HG02623 (cell line): ENCODE measurements at regions not wholly inside any gene's neighbourhood (a gene's known extent, or its start where the extent isn't known, plus 50 kb on each side); places are given as distances from the start of the nearest gene placed in this dataset.

ENCODE experiments used
- ATAC-seq: cut with Tn5 transposase; IDR thresholded peaks from one replicate; pipeline ENCODE4 v1.9.1; 2021; ENCODE audit warnings: moderate library complexity; ENCODE audit not compliant: unreplicated experiment

GRCh38 chr2:3065928-3066327 lies 311.7 kb downstream of the EIPR1 start:
- ATAC-seq = no peak

GRCh38 chr2:3062476-3063260 lies 314.9 kb downstream of the EIPR1 start:
- no peak for ATAC-seq

GRCh38 chr2:3060049-3060448 lies 317.6 kb downstream of the EIPR1 start:
- no peak for ATAC-seq

- no peak for ATAC-seq
Measured at GRCh38 chr2:3059141-3059925, 318.3 kb downstream of the EIPR1 start.

GRCh38 chr2:3054066-3054465 lies 323.6 kb downstream of the EIPR1 start:
- no peak for ATAC-seq

GRCh38 chr2:3051266-3051665 lies 326.4 kb downstream of the EIPR1 start:
- ATAC-seq = no peak

GRCh38 chr2:3046170-3046865 lies 331.3 kb downstream of the EIPR1 start:
- ATAC-seq = no peak

- ATAC-seq = no peak
Measured at GRCh38 chr2:3045318-3045921, 332.2 kb downstream of the EIPR1 start.

- ATAC-seq = no peak
Measured at GRCh38 chr2:3044587-3045317, 332.9 kb downstream of the EIPR1 start.

- ATAC-seq = no peak
Measured at GRCh38 chr2:3043726-3044125, 333.9 kb downstream of the EIPR1 start.

GRCh38 chr2:3042601-3043585 lies 334.7 kb downstream of the EIPR1 start:
- ATAC-seq = no peak

- no peak for ATAC-seq
Measured at GRCh38 chr2:3041841-3042600, 335.6 kb downstream of the EIPR1 start.

GRCh38 chr2:3041246-3041645 lies 336.4 kb downstream of the EIPR1 start:
- no peak for ATAC-seq

GRCh38 chr2:3040496-3041140 lies 337.0 kb downstream of the EIPR1 start:
- no peak for ATAC-seq

- no peak for ATAC-seq
Measured at GRCh38 chr2:3040066-3040428, 337.6 kb downstream of the EIPR1 start.

- ATAC-seq = no peak
Measured at GRCh38 chr2:3039188-3040065, 338.2 kb downstream of the EIPR1 start.

- no peak for ATAC-seq
Measured at GRCh38 chr2:3038636-3039035, 339.0 kb downstream of the EIPR1 start.
